NT2/D1 (cell line): ENCODE measurements at regions not wholly inside any gene's neighbourhood (a gene's known extent, or its start where the extent isn't known, plus 50 kb on each side); places are given as distances from the start of the nearest gene placed in this dataset.

Experiments used
- DNase-seq: peaks from one replicate; pipeline ENCODE4 v3.0.0-alpha.2; 2011; ENCODE audit warnings: low read depth, low spot score
- H3K27me3 ChIP-seq: 2 replicates; pipeline ENCODE4 v1.6.0; 2011; ENCODE audit warnings: mild to moderate bottlenecking; ENCODE audit not compliant: insufficient read length, insufficient read depth
- H3K36me3 ChIP-seq: 2 replicates; pipeline ENCODE4 v1.6.1; 2011; ENCODE audit warnings: mild to moderate bottlenecking, low read length, mixed read lengths; ENCODE audit not compliant: insufficient read depth, insufficient read length
- H3K4me1 ChIP-seq: 2 replicates; pipeline ENCODE4 v1.5.1; 2011; ENCODE audit not compliant: insufficient read depth, insufficient read length
- H3K4me3 ChIP-seq: 2 replicates; pipeline ENCODE4 v1.5.1; 2011; ENCODE audit warnings: low read depth; ENCODE audit not compliant: insufficient read length
- H3K9ac ChIP-seq: 2 replicates; pipeline ENCODE4 v1.6.0; 2011; ENCODE audit warnings: low read depth; ENCODE audit not compliant: insufficient read length
- H3K9me3 ChIP-seq: 2 replicates; pipeline ENCODE4 v1.5.1; 2011; ENCODE audit warnings: mild to moderate bottlenecking, low read length; ENCODE audit not compliant: insufficient read depth
- SUZ12 ChIP-seq: IDR thresholded peaks from 2 replicates; pipeline ENCODE4 v1.6.1; 2011; ENCODE audit not compliant: insufficient read length, insufficient read depth; ENCODE audit errors: extremely low read depth
- YY1 ChIP-seq: IDR thresholded peaks from 2 replicates; pipeline ENCODE4 v1.6.1; 2011; ENCODE audit not compliant: insufficient read length, insufficient read depth
- ZNF274 ChIP-seq: IDR thresholded peaks from 2 replicates; pipeline ENCODE4 v1.6.1; 2011; ENCODE audit warnings: mild to moderate bottlenecking, low read depth, low read length

- Histone ChIP-seq H3K36me3 (no peaks in the 10 kb centered on the region), H3K4me1 (peaks cover 5% of the 10 kb centered on the region), H3K27me3 (peaks cover 7% of the 10 kb centered on the region), H3K9ac (no peak overlapping the region), H3K9me3 (no peaks in the 10 kb centered on the region), H3K4me3 (no peak overlapping the region)
- TF ChIP-seq ZNF274, result no peak
- no peak for TF ChIP-seq SUZ12
- no peak for TF ChIP-seq YY1
- no peak for DNase-seq
These were observed 332.8 kb upstream of the PLET1 start for GRCh38 chr11:112593440-112593839.

GRCh38 chr11:112596324-112596723 lies 335.7 kb upstream of the PLET1 start:
- Histone ChIP-seq H3K9me3 (no peaks in the 10 kb centered on the region), H3K36me3 (no peaks in the 10 kb centered on the region), H3K9ac (no peak overlapping the region), H3K4me3 (no peak overlapping the region), H3K27me3 (peaks cover 7% of the 10 kb centered on the region), H3K4me1 (no peaks in the 10 kb centered on the region)
- no peak for DNase-seq
- TF ChIP-seq ZNF274 (no peak), SUZ12 (no peak), YY1 (no peak)

- no peaks in the 10 kb centered on the region for H3K9me3 ChIP-seq
- no peaks in the 10 kb centered on the region for H3K36me3 ChIP-seq
- no peak for TF ChIP-seq SUZ12
- TF ChIP-seq ZNF274, result no peak
- no peak for TF ChIP-seq YY1
These were observed 336.7 kb upstream of the PLET1 start for GRCh38 chr11:112597286-112597790.

GRCh38 chr11:112599265-112599664 lies 338.6 kb upstream of the PLET1 start:
- no peaks in the 10 kb centered on the region for H3K36me3 ChIP-seq
- H3K9me3 ChIP-seq, result no peaks in the 10 kb centered on the region
- H3K4me1 ChIP-seq, result no peaks in the 10 kb centered on the region
- no peak overlapping the region for H3K9ac ChIP-seq
- H3K27me3 ChIP-seq, result no peaks in the 10 kb centered on the region
- TF ChIP-seq SUZ12 (no peak), YY1 (no peak), ZNF274 (no peak)
- no peak overlapping the region for H3K4me3 ChIP-seq
- no peak for DNase-seq

More at GRCh38 chr11:112597286-112597790, 336.7 kb upstream of the PLET1 start:
- H3K9ac ChIP-seq, result no peak overlapping the region
- H3K4me1 ChIP-seq, result no peaks in the 10 kb centered on the region
- DNase-seq, result no peak
- peaks cover 7% of the 10 kb centered on the region for H3K27me3 ChIP-seq
- no peak overlapping the region for H3K4me3 ChIP-seq

GRCh38 chr11:112599856-112600533 lies 339.3 kb upstream of the PLET1 start:
- TF ChIP-seq SUZ12 (no peak), ZNF274 (no peak), YY1 (no peak)
- Histone ChIP-seq H3K4me3 (no peak overlapping the region), H3K9ac (no peak overlapping the region), H3K9me3 (no peaks in the 10 kb centered on the region), H3K27me3 (no peaks in the 10 kb centered on the region), H3K36me3 (no peaks in the 10 kb centered on the region), H3K4me1 (no peaks in the 10 kb centered on the region)
- no peak for DNase-seq

GRCh38 chr11:112605093-112605666 lies 344.5 kb upstream of the PLET1 start:
- H3K9me3 ChIP-seq, result no peaks in the 10 kb centered on the region
- H3K4me1 ChIP-seq, result no peaks in the 10 kb centered on the region
- no peaks in the 10 kb centered on the region for H3K36me3 ChIP-seq
- no peak overlapping the region for H3K9ac ChIP-seq
- no peaks in the 10 kb centered on the region for H3K27me3 ChIP-seq
- H3K4me3 ChIP-seq, result no peak overlapping the region
- no peak for DNase-seq
- no peak for TF ChIP-seq YY1
- no peak for TF ChIP-seq SUZ12
- TF ChIP-seq ZNF274, result no peak

- no peak overlapping the region for H3K9ac ChIP-seq
- no peaks in the 10 kb centered on the region for H3K9me3 ChIP-seq
- H3K27me3 ChIP-seq, result no peaks in the 10 kb centered on the region
- no peaks in the 10 kb centered on the region for H3K4me1 ChIP-seq
- H3K4me3 ChIP-seq, result no peak overlapping the region
- DNase-seq, result no peak
- no peaks in the 10 kb centered on the region for H3K36me3 ChIP-seq
- TF ChIP-seq ZNF274, result no peak
- TF ChIP-seq SUZ12, result no peak
- no peak for TF ChIP-seq YY1
These were observed 346.0 kb upstream of the PLET1 start for GRCh38 chr11:112606656-112607055.
